ENCODE measurements at regions not wholly inside any gene's neighbourhood (a gene's known extent, or its start where the extent isn't known, plus 50 kb on each side); places are given as distances from the start of the nearest gene placed in this dataset.
"Not testable (repeated sequence)": the region's sequence is repeated elsewhere in the genome, so short reads cannot be mapped to it uniquely, and the experiment has no call there.

DNA sequence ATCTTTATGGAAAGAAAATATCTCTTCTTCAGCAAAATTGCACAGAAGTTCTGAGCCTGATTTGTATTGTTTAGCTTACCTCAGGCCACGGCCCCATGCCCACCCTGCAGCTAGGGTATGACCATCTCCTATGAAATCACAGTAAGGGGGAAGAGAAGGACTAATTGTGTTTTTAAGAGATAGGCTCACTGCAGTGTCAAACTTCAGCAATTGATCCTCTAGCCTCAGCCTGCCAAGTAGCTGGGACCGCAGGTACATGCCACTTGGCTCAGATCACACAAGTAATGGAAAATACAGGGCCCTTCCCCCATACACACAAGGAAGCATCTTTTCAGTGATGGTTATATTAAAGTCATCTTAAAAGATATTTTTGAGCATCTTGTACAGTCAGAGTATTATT, 60.0 kb downstream of the DMAC1 start:
- no peak for DNase-seq (ENCODE audit: low read depth)

DNA sequence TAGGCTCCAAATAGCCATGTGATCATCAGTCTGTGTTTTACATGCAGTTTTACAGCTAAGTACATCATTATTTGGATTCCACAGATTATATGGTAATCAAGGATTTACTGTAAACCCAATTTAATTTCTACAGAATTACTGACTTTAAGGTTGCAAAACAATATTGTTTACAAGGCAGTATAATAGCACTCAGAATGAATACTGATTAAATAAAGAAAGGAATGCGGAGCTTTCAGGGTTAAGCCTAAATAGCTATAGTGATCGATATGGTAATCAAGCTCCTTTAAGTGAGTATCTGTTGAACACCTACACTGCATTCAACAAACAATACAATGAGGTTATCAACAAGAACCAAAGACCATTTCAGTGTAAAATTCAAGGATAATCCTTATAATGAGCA, 64.3 kb downstream of the DMAC1 start:
- no peak for DNase-seq (ENCODE audit: low read depth)

DNA sequence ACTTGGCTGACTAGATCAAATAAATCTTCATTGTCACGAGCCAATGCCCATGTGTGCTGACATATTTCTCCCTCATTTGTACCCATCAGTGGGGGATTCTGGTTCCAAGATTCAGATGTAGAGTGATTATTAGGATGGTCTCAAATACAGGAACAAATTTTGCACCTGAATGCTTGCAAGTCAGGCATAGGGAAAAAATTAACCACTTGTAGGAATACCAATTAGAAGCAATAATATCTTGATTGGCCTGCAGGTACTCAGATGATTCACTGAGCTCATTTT, 69.5 kb downstream of the DMAC1 start:
- no peak for DNase-seq (ENCODE audit: low read depth)

DNA sequence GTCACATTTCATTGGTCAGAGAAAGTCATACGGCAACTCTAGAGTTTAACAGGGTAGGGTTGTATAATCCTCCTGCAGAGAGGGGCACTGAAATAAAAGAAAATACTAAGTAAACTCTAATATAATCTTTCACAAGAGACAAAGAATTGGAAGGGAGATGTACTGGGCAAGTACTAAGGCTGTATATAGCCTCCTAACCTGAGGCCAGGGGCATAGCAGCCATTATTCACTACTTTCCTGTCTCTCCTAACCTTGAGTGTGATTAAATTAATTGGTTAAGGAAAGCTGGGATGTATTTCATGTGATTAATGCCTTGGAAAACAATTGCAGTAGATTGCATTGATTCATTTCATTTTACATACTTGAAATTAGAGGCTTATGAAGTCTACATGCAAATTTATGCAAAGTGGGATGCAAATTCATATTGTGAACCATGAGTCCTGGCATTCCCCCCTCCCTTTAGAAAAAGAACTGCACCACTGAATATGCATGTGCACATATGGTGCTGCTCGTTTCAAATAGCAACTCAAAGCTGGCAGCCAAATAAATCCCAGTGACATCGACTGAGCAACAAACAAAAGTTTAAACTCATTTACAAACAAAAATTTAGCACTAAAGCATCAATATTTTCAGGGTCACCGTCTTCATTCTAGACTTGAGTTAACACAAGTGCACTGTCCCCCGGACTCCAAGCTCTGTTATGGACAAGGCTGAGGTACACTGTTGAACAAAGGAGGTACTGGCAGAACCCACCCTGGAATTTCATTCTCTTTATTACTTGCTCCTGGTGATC, 70.0 kb downstream of the DMAC1 start:
- no peak for DNase-seq (ENCODE audit: low read depth)

DNA sequence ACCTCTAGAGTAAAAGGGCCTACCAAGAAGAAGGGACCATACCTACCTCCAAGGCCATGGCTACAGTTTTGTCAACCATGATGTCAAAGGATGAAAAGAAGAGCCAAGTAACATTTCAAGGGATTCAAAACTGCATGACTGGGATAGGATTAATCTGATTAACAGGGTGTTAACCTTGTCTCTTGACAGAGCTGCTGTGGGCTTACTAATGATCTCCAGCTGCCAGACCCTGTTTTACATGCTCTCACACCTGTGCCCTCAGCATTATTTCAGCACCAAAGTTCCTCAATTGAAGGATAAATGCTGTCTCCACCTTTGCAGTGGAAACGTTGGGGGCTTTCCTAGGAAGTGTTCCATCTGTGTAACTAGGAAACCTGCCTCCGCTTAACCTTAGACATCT, 78.3 kb downstream of the DMAC1 start:
- DNase-seq (ENCODE audit: low read depth) = no peak

DNA sequence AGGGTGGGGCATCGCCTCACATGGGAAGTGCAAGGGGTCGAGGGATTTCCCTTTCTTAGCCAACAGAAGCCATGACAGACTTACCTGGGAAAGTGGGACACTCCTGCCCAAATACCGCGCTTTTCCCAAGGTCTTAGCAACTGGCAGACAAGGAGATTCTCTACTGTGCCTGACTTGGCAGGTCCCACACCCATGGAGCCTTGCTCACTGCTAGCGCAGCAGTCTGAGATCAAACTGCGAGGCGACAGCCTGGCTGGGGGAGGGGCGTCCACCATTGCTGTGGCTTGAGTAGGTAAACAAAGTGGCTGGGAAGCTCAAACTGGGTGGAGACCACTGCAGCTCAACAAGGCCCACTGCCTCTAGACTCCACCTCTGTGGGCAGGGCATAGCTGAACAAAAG, 86.5 kb downstream of the DMAC1 start:
- DNase-seq (ENCODE audit: low read depth) = not testable (repeated sequence)

- no peak for DNase-seq (ENCODE audit: low read depth)
Measured at GRCh38 chr9:7710686-7711085, 88.9 kb downstream of the DMAC1 start.

- no peak for DNase-seq (ENCODE audit: low read depth)
Measured at GRCh38 chr9:7707934-7708333, 91.6 kb downstream of the DMAC1 start.

- DNase-seq (ENCODE audit: low read depth) = no peak
Measured at GRCh38 chr9:7704543-7704942, 95.0 kb downstream of the DMAC1 start.

DNA sequence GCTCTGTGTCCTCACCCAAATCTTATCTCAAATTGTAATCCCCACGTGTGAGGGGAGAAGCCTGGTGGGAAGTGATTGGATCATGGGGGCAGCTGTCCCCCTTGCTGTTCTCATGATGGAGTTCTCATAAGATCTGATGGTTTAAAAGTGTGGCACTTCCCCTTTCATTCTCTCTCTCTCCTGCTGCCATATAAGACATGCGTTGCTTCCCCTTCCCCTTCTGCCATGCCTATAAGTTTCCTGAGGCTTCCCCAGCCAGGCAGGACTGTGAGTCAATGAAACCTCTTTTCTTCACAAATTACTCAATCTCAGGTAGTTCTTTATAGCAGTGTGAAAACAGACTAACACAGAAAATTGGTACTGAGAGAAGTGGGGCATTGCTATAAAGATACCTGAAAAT, 107.7 kb downstream of the DMAC1 start:
- no peak for DNase-seq (ENCODE audit: low read depth)

DNA sequence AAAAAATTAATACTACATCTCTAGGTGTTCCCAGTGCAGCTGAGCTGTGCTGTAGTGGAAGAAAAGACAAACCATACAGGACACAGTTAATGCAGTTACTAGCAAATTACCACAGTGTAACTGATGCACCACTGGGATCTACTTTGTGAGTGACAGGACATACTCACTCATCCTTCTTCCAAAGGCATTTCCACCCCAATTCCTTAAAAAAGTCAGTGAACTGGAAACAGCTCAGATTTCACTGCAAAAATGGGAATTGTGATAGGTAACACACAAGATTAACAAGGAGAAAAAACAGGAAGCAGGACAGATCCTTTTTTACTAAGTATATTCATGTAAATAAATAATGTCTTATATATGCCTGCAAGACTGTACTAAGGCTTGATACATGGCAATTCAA, 109.6 kb downstream of the DMAC1 start:
- DNase-seq (ENCODE audit: low read depth) = no peak

- DNase-seq (ENCODE audit: low read depth) = no peak
Measured at GRCh38 chr9:7688626-7689025, 111.0 kb downstream of the DMAC1 start.

DNA sequence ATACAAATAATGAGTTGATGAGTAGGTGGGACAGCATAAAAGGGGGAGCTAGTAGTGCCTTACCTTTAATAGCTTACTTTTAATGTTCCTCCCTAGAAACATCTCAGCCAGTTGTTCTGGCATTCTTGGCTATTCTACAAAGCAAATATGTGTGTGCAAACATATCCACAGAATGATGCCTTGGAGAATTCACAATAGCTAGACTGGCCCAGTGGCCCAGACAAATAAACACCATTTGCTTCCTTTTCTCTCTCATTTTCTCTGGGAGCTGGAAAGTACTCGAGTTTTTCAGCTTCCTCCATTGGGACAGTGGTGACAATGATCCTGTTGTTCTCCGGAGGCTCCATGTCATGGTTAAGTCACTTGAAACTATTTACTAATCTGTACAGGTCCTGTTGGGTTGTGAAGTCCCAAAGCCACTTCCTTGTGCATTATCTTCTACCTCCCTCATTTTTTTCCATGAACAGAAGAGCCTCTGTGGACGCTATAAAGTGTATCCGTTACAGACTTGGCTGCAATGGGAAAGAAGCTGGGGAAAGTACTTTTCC, 122.9 kb downstream of the DMAC1 start:
- DNase-seq (ENCODE audit: low read depth) = no peak

- no peak for DNase-seq (ENCODE audit: low read depth)
Measured at GRCh38 chr9:7671847-7672246, 127.7 kb downstream of the DMAC1 start.

- no peak for DNase-seq (ENCODE audit: low read depth)
Measured at GRCh38 chr9:7668541-7668940, 131.0 kb downstream of the DMAC1 start.

DNA sequence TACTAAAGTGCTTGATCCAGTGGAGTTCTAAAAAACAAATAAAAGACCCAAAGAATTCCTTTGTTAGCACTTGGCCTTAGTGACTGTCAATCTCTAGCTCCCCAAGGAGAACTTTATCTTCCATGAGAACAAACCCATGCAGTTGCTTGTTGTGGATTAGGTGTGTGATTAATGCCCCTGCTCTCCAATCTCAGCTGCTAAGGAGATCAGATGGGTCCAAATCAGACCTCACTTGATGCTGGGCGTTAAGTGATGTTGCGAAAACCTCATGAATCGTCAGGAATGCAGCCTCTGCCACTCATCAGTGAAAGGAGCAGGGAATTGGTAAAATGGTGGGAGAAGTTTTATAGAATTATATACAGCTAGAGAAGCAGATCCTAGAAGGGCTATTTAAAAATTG, 133.7 kb downstream of the DMAC1 start:
- no peak for DNase-seq (ENCODE audit: low read depth)

GRCh38 chr9:7659766-7660165, 139.8 kb downstream of the DMAC1 start:
- no peak for DNase-seq (ENCODE audit: low read depth)

- no peak for DNase-seq (ENCODE audit: low read depth)
Measured at GRCh38 chr9:7656636-7657035, 142.9 kb downstream of the DMAC1 start.

DNA sequence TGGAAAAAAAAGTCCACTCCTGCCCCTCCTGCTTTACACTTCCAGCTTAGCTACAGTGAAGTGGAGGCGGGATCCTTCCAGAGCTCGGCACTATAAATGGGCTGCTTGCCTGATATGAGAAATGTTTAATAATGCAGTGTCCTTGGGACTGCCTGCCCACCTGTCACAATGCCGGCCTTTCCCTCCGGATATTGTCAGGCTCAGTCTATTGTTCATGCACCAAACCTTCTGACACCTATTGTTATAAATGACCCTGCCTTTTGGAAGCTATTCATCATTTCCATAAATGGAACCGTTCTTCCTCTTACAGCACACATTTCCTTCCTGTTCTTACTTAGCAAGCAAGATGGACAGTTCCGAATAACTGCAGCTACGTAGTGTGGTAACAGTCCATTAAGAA, 146.3 kb downstream of the DMAC1 start:
- DNase-seq (ENCODE audit: low read depth) = no peak

- DNase-seq (ENCODE audit: low read depth) = no peak
Measured at GRCh38 chr9:7640231-7640630, 159.3 kb downstream of the DMAC1 start.

DNA sequence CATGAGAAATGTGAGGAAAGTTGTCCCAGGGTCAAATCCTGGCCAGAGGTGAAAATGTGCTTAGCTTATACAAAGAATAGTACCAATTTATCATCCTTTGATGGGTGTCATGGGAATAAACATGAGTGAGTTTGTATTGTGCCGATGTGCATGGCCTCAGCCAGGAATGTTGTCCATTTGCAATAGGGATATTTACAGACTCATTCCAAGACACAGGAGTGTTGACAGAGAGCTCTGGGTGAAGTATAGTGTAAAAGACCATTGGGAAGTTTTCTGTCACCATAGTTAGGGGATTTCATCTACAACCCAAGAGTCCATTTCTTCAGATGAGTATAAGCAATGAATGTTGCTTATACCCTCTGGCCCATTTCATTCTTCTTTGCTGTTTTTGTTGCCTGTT, 160.1 kb downstream of the DMAC1 start:
- DNase-seq (ENCODE audit: low read depth) = no peak

DNA sequence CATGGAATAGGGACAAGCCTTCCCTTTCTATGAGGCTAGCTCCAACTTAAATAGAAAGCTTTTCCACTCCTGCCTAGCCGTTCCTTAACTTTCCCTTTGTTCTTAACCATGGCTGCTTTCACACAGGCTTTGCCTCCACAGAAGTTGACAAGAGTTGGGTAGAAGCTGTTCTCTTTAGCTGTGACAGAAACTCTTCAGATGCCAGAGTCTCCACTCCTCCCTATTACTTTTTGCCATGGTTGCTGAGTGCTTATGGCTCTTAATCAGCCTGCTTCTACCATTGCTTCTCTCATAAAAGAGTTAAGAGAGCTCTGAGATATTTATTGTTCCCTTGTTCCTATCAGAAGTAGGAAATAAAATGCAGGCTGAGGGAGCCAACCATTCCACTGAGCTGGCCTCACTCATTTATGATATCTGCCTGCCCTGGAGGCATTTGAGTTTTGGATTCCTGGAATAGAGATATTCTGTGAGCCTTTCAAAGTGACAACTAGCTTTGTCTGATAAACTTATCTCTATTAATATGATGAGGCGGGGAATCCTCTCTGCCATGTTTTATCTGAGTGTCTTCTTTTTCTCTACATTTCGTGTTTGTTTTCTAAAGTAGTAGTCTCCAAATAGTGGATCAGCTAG, 162.6 kb downstream of the DMAC1 start:
- DNase-seq (ENCODE audit: low read depth) = no peak

DNA sequence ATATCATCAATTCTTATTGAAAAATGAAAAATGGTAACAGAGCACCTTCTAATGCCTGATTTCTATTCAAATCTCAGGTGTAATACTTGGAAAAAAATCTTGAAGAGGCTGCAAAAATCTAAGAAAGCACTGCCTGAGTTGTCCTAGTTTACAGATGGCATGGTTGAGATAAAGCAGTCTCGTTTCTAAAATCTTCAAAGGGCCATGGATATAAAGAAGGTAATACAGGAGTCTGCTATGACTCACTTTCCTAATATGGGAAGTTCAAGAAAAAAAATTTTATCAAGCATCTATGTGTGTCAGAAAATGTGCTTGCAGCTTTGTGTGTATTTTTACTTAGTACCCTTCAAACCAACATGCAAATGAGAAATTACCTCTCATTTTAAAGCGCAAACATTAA, 163.3 kb downstream of the DMAC1 start:
- no peak for DNase-seq (ENCODE audit: low read depth)

DNA sequence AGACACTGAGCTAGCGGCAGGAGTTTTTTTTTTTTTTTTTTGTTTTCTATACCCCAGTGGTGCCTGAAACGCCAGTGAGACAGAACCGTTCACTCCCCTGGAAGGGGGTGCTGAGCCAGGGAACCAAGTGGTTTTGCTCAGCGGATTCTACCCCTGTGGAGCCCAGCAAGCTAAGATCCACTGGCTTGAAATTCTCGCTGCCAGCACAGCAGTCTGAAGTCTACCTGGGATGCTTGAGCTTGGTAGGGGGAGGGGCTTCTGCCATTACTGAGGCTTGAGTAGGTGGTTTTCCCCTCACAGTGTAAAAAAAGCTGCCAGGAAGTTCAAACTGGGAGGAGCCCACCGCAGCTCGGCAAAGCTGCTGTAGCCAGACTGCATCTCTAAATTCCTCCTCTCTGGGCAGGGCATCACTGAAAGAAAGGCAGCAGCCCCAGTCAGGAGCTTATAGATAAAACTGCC, 173.0 kb downstream of the DMAC1 start:
- peak; percentile 1 for DNase-seq (ENCODE audit: low read depth)

Data from activated T-helper 9 cell treated with anti-CD3 and anti-CD28 coated beads, Interleukin-2, amount 50 U/mL, for 16 hours (primary cell).